ENCODE measurements at regions not wholly inside any gene's neighbourhood (a gene's known extent, or its start where the extent isn't known, plus 50 kb on each side); places are given as distances from the start of the nearest gene placed in this dataset.

GRCh38 chr16:6493555-6493954 lies 839.1 kb upstream of the RBFOX1 start:
- DNase-seq = no peak

GRCh38 chr16:6492742-6493141 lies 839.9 kb upstream of the RBFOX1 start:
- no peak for DNase-seq

GRCh38 chr16:6484935-6485334 lies 847.7 kb upstream of the RBFOX1 start:
- no peak for DNase-seq

- DNase-seq = no peak
Measured at GRCh38 chr16:6484081-6484480, 848.6 kb upstream of the RBFOX1 start.

GRCh38 chr16:6483469-6484033 lies 849.1 kb upstream of the RBFOX1 start:
- no peak for DNase-seq

GRCh38 chr16:6482696-6483468 lies 849.8 kb upstream of the RBFOX1 start:
- no peak for DNase-seq

- no peak for DNase-seq
Measured at GRCh38 chr16:6481894-6482293, 850.8 kb upstream of the RBFOX1 start.

- DNase-seq = no peak
Measured at GRCh38 chr16:6453742-6454141, 878.9 kb upstream of the RBFOX1 start.

- no peak for DNase-seq
Measured at GRCh38 chr16:6447021-6447790, 885.4 kb upstream of the RBFOX1 start.

GRCh38 chr16:6446370-6446769 lies 886.3 kb upstream of the RBFOX1 start:
- DNase-seq = no peak

- no peak for DNase-seq
Measured at GRCh38 chr16:6439129-6439528, 893.5 kb upstream of the RBFOX1 start.

GRCh38 chr16:6428861-6429260 lies 903.8 kb upstream of the RBFOX1 start:
- DNase-seq = no peak

GRCh38 chr16:6427621-6428020 lies 905.0 kb upstream of the RBFOX1 start:
- no peak for DNase-seq

- no peak for DNase-seq
Measured at GRCh38 chr16:6407596-6407995, 925.0 kb upstream of the RBFOX1 start.

- DNase-seq = no peak
Measured at GRCh38 chr16:6406028-6406427, 926.6 kb upstream of the RBFOX1 start.

GRCh38 chr16:6382924-6383459 lies 949.7 kb upstream of the RBFOX1 start:
- no peak for DNase-seq

GRCh38 chr16:6381896-6382295 lies 950.7 kb upstream of the RBFOX1 start:
- no peak for DNase-seq

GRCh38 chr16:6377956-6378355 lies 954.7 kb upstream of the RBFOX1 start:
- no peak for DNase-seq

GRCh38 chr16:6375465-6376075 lies 957.1 kb upstream of the RBFOX1 start:
- DNase-seq = no peak

- DNase-seq = no peak
Measured at GRCh38 chr16:6374821-6375220, 957.8 kb upstream of the RBFOX1 start.

GRCh38 chr16:6364846-6365245 lies 967.8 kb upstream of the RBFOX1 start:
- no peak for DNase-seq

- DNase-seq = no peak
Measured at GRCh38 chr16:6363896-6364607, 968.6 kb upstream of the RBFOX1 start.

GRCh38 chr16:6363396-6363795 lies 969.2 kb upstream of the RBFOX1 start:
- no peak for DNase-seq

Measured in CD4-positive, alpha-beta T cell treated with Interleukin-21 for 1 hour (primary cell).